ENCODE measurements at regions not wholly inside any gene's neighbourhood (a gene's known extent, or its start where the extent isn't known, plus 50 kb on each side); places are given as distances from the start of the nearest gene placed in this dataset.

DNA sequence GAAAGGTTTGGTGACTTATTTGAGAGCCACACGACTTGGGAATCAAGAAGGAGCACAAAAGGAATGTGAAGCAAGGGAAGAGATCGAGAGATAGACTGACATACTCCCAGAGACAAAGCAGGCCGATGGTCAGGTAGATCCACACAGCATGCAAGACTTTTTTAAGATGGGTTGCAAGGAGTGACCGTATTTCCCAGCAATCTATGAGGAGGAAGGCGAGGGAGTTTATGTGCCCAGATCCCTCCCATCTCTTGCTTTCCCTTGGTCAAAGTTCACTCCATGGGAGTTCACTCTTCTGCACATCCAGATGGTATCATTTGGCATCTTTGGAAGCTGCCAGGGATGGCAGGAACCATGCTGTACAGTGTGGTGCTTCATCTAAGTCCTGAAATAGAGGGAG lies 148.9 kb downstream of the RMI1 start:
- Histone ChIP-seq H2BK120ac (ENCODE audit: low read depth, low read length) (no peak overlapping the region), H3K23ac (ENCODE audit: low read depth, low read length) (no peak overlapping the region), H2AK5ac (ENCODE audit: low read depth, low read length) (no peak overlapping the region), H2AFZ (replicated peaks; ENCODE audit: low read length, poor library complexity) (no peak overlapping the region), H3K36me3 (ENCODE audit: control insufficient read depth, insufficient read depth, low read length) (no peaks in the 10 kb centered on the region), H3K4me1 (ENCODE audit: control insufficient read depth, insufficient read depth, low read length) (no peaks in the 10 kb centered on the region), H4K91ac (ENCODE audit: insufficient read depth, low read depth, low read length) (no peak overlapping the region), H4K5ac (ENCODE audit: low read depth, low read length) (no peak overlapping the region), H3K79me1 (ENCODE audit: low read depth in 1 of 2, low read length in 2 of 2) (no peaks in the 10 kb centered on the region), H2BK20ac (ENCODE audit: low read depth, low read length) (no peak overlapping the region), H3K9me3 (ENCODE audit: control insufficient read depth, insufficient read depth, low read length) (no peaks in the 10 kb centered on the region), H3K9me1 (ENCODE audit: insufficient read depth, low read length) (no peaks in the 10 kb centered on the region), H3K27ac (ENCODE audit: insufficient read depth, low read length) (no peak overlapping the region), H3K56ac (ENCODE audit: extremely low read depth, insufficient read depth, low read length) (no peak overlapping the region), H2BK5ac (ENCODE audit: low read depth, low read length, poor library complexity, severe bottlenecking) (no peak overlapping the region), H2BK15ac (ENCODE audit: low read depth, low read length) (no peak overlapping the region), H3K14ac (replicated peaks; ENCODE audit: low read depth, low read length) (no peak overlapping the region), H4K8ac (ENCODE audit: low read depth in 2 of 2, low read length in 2 of 2) (no peak overlapping the region), H4K20me1 (ENCODE audit: insufficient read depth, low read length) (no peaks in the 10 kb centered on the region), H3K4ac (ENCODE audit: low read depth, low read length) (no peak overlapping the region), H3K27me3 (ENCODE audit: control insufficient read depth, insufficient read depth, low read length) (peaks cover 9% of the 10 kb centered on the region; the same call in 1 of the 2 replicates), H3K18ac (ENCODE audit: low read depth, low read length) (no peak overlapping the region), H3K4me2 (ENCODE audit: low read depth, low read length) (no peak overlapping the region), H3K9ac (ENCODE audit: low read depth, low read length) (no peak overlapping the region), H2AK9ac (replicated peaks; ENCODE audit: low read depth, low read length, poor library complexity) (no peak overlapping the region), H3K4me3 (ENCODE audit: insufficient read depth, low read depth, low read length) (no peak overlapping the region)
- TF ChIP-seq FOS (IDR thresholded peaks at IDR 0.05; ENCODE audit: low read depth, low read length) (no peak), CEBPB (IDR thresholded peaks at IDR 0.05; ENCODE audit: low read depth, low read length) (no peak), MXI1 (IDR thresholded peaks at IDR 0.05; ENCODE audit: borderline replicate concordance, low read depth, low read length) (no peak), RAD21 (IDR thresholded peaks at IDR 0.05; ENCODE audit: low read length) (no peak)
- no CpG with 5 or more reads among the region's 5 CpGs for WGBS, 2 experiments (ENCODE audit: extremely low coverage in 2 of 2, insufficient read length in 1 of 2)
- BruUV-seq (replicated peaks), result no TSS peak
- ATAC-seq (ENCODE audit: low read depth), result no peak
- in situ Hi-C loops (cut with MboI; ENCODE audit: low sequenced_read_pairs) (no loop called here), dilution Hi-C loops (cut with HindIII; ENCODE audit: low sequenced_read_pairs, unreplicated experiment) (no loop called here), intact Hi-C loops (cut with micrococcal nuclease) (no loop called here)
- CTCF ChIA-PET, result interaction anchor here (0.7 kb wide), 1 partner anchor 181 kb away, joined by 4 read pairs; no protein-coding TSS in a partner anchor
- DNase-seq, result no peak
- POLR2A ChIA-PET (ENCODE audit: unreplicated experiment), result no interaction called here
